ENCODE measurements at regions not wholly inside any gene's neighbourhood (a gene's known extent, or its start where the extent isn't known, plus 50 kb on each side); places are given as distances from the start of the nearest gene placed in this dataset.

GRCh38 chr14:26173581-26174110 is 424.2 kb downstream of the NOVA1 start:
- TF ChIP-seq, protein P1, sequence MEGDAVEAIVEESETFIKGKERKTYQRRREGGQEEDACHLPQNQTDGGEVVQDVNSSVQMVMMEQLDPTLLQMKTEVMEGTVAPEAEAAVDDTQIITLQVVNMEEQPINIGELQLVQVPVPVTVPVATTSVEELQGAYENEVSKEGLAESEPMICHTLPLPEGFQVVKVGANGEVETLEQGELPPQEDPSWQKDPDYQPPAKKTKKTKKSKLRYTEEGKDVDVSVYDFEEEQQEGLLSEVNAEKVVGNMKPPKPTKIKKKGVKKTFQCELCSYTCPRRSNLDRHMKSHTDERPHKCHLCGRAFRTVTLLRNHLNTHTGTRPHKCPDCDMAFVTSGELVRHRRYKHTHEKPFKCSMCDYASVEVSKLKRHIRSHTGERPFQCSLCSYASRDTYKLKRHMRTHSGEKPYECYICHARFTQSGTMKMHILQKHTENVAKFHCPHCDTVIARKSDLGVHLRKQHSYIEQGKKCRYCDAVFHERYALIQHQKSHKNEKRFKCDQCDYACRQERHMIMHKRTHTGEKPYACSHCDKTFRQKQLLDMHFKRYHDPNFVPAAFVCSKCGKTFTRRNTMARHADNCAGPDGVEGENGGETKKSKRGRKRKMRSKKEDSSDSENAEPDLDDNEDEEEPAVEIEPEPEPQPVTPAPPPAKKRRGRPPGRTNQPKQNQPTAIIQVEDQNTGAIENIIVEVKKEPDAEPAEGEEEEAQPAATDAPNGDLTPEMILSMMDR (IDR thresholded peaks at IDR 0.05; ENCODE audit: insufficient read depth, low read length) = no peak
- TF ChIP-seq POLR2AphosphoS5 (IDR thresholded peaks at IDR 0.05; ENCODE audit: low read depth) (no peak), REST (IDR thresholded peaks at IDR 0.05; ENCODE audit: insufficient replicate concordance, low read depth) (no peak)
